Osteoblast (primary cell): ENCODE measurements at regions not wholly inside any gene's neighbourhood (a gene's known extent, or its start where the extent isn't known, plus 50 kb on each side); places are given as distances from the start of the nearest gene placed in this dataset.
A peak's percentile ranks its signal among the peaks of the same experiment; 100 is the strongest.

Experiments used
- DNase-seq: peaks from one replicate; pipeline ENCODE4 v3.0.0; 2011; ENCODE audit warnings: low spot score, mixed read lengths; ENCODE audit not compliant: insufficient read length; ENCODE audit errors: missing footprints
- H2AFZ ChIP-seq: 2 replicates; pipeline ENCODE4 v1.6.0; 2011; ENCODE audit warnings: mild to moderate bottlenecking, low read length
- H3K27ac ChIP-seq: 2 replicates; pipeline ENCODE4 v1.5.1; 2011; ENCODE audit warnings: mild to moderate bottlenecking, low read depth, low read length, moderate library complexity
- H3K27me3 ChIP-seq: 2 replicates; pipeline ENCODE4 v1.6.0; 2012; ENCODE audit warnings: mild to moderate bottlenecking, control low read depth, inconsistent platforms, low read length, moderate library complexity; ENCODE audit not compliant: insufficient read depth
- H3K36me3 ChIP-seq: 2 replicates; pipeline ENCODE4 v1.5.1; 2011; ENCODE audit warnings: mild to moderate bottlenecking, low read length, control low read depth, moderate library complexity; ENCODE audit not compliant: insufficient read depth
- H3K4me1 ChIP-seq: 2 replicates; pipeline ENCODE4 v1.5.1; 2011; ENCODE audit warnings: mild to moderate bottlenecking, low read length, control low read depth, moderate library complexity; ENCODE audit not compliant: insufficient read depth
- H3K4me2 ChIP-seq: 2 replicates; pipeline ENCODE4 v1.6.0; 2011; ENCODE audit warnings: mild to moderate bottlenecking, low read length; ENCODE audit not compliant: insufficient read depth
- H3K4me3 ChIP-seq: fragments of 200-600 bp; sonication (generic); 3 replicates; pipeline ENCODE4 v1.5.1; 2012; ENCODE audit warnings: mild to moderate bottlenecking, low read length, inconsistent platforms; ENCODE audit not compliant: insufficient read depth
- H3K79me2 ChIP-seq: 2 replicates; pipeline ENCODE4 v1.6.0; 2012; ENCODE audit warnings: mild to moderate bottlenecking, low read length, control low read depth, inconsistent platforms; ENCODE audit not compliant: insufficient read depth
- H3K9me3 ChIP-seq: 2 replicates; pipeline ENCODE4 v1.5.1; 2011; ENCODE audit warnings: low read depth, low read length, control low read depth
- H4K20me1 ChIP-seq: 2 replicates; pipeline ENCODE4 v1.6.0; 2012; ENCODE audit warnings: mild to moderate bottlenecking, low read length, control low read depth; ENCODE audit not compliant: insufficient read depth
- CTCF ChIP-seq: IDR thresholded peaks from 2 replicates; pipeline ENCODE4 v1.5.1; 2011; ENCODE audit warnings: mild to moderate bottlenecking, low read depth, low read length, moderate library complexity; ENCODE audit errors: extremely low read depth

GRCh38 chr6:166786704-166787293, 159.7 kb upstream of the RPS6KA2 start:
- Histone ChIP-seq H3K4me1 (no peaks in the 10 kb centered on the region), H3K27ac (no peak overlapping the region), H3K9me3 (no peaks in the 10 kb centered on the region), H3K79me2 (no peaks in the 10 kb centered on the region), H2AFZ (no peak overlapping the region), H3K4me3 (no peak overlapping the region), H3K27me3 (no peaks in the 10 kb centered on the region), H3K4me2 (no peak overlapping the region), H3K36me3 (no peaks in the 10 kb centered on the region), H4K20me1 (no peaks in the 10 kb centered on the region)
- peak; percentile 93 for DNase-seq
- peak; percentile 76 for TF ChIP-seq CTCF

- Histone ChIP-seq H3K9me3 (no peaks in the 10 kb centered on the region), H3K27ac (no peak overlapping the region), H3K36me3 (no peaks in the 10 kb centered on the region), H4K20me1 (no peaks in the 10 kb centered on the region), H3K4me1 (no peaks in the 10 kb centered on the region), H3K79me2 (no peaks in the 10 kb centered on the region), H3K4me2 (no peak overlapping the region), H2AFZ (no peak overlapping the region), H3K4me3 (no peak overlapping the region), H3K27me3 (no peaks in the 10 kb centered on the region)
- no peak for DNase-seq
- TF ChIP-seq CTCF = no peak
Observed at GRCh38 chr6:166785131-166785530, 158.1 kb upstream of the RPS6KA2 start.

GRCh38 chr6:166784691-166785090, 157.6 kb upstream of the RPS6KA2 start:
- TF ChIP-seq CTCF = no peak
- Histone ChIP-seq H4K20me1 (no peaks in the 10 kb centered on the region), H3K9me3 (no peaks in the 10 kb centered on the region), H3K4me1 (no peaks in the 10 kb centered on the region), H3K27ac (no peak overlapping the region), H3K27me3 (no peaks in the 10 kb centered on the region), H3K4me2 (no peak overlapping the region), H3K79me2 (no peaks in the 10 kb centered on the region), H2AFZ (no peak overlapping the region), H3K36me3 (no peaks in the 10 kb centered on the region), H3K4me3 (no peak overlapping the region)
- no peak for DNase-seq

- Histone ChIP-seq H2AFZ (no peak overlapping the region), H3K27ac (no peak overlapping the region), H3K36me3 (no peaks in the 10 kb centered on the region), H3K27me3 (no peaks in the 10 kb centered on the region), H3K9me3 (no peaks in the 10 kb centered on the region), H3K4me1 (no peaks in the 10 kb centered on the region), H3K4me2 (no peak overlapping the region), H3K79me2 (no peaks in the 10 kb centered on the region), H4K20me1 (no peaks in the 10 kb centered on the region), H3K4me3 (no peak overlapping the region)
- DNase-seq = no peak
- TF ChIP-seq CTCF = no peak
Observed at GRCh38 chr6:166782520-166782919, 155.5 kb upstream of the RPS6KA2 start.
